B cell (primary cell): ENCODE measurements at regions not wholly inside any gene's neighbourhood (a gene's known extent, or its start where the extent isn't known, plus 50 kb on each side); places are given as distances from the start of the nearest gene placed in this dataset.

Experiments
- ATAC-seq: fragments of 200-7000 bp; cut with Tn5 transposase; one replicate; pipeline ENCODE4 v1.10.0; 2021; ENCODE audit warnings: low read depth, mild to moderate bottlenecking, moderate number of reproducible peaks, moderate library complexity
- CTCF ChIA-PET: fragments of 350-600 bp; sonication (Branson Sonifier 250); formaldehyde crosslinking; loops from one replicate; lab custom pipeline; 2021; ENCODE audit warnings: antibody characterized with exemption, inconsistent platforms; lab: Charles Lee
- POLR2A ChIA-PET: fragments of 350-600 bp; sonication (Branson Sonifier 250); formaldehyde crosslinking; loops from one replicate; lab custom pipeline; 2021; ENCODE audit warnings: antibody characterized with exemption; lab: Charles Lee
- DNase-seq: peaks from one replicate; pipeline ENCODE4 v3.0.0; 2013
- H2AFZ ChIP-seq: 2 replicates; pipeline ENCODE4 v1.6.1; 2012; ENCODE audit warnings: mild to moderate bottlenecking, low read depth, low read length; ENCODE audit not compliant: insufficient read depth, poor library complexity, severe bottlenecking
- H3K27ac ChIP-seq, 2 donors: 1 replicate in 1 of 2; 2 replicates in 1 of 2; pipeline ENCODE4 v1.5.1; 2012 to 2013; ENCODE audit warnings: low read length in 2 of 2, mild to moderate bottlenecking in 2 of 2, moderate library complexity in 1 of 2
- H3K27me3 ChIP-seq, 4 experiments: fragments of 200-600 bp in 1 of 4; sonication (generic) in 1 of 4; replicated peaks in 1 of 4; 1 replicate in 2 of 4; 2 replicates in 2 of 4; pipeline versions ENCODE4 v1.6.1 to v1.7.0; 2013 to 2016; ENCODE audit warnings: low read length in 3 of 4, mild to moderate bottlenecking in 2 of 4, mixed read lengths in 1 of 4, moderate library complexity in 1 of 4; ENCODE audit not compliant: insufficient read depth in 4 of 4, control insufficient read depth in 3 of 4; ENCODE audit errors: control extremely low read depth in 1 of 4
- H3K36me3 ChIP-seq, 2 experiments: replicated peaks in 1 of 2; 1 replicate in 1 of 2; 2 replicates in 1 of 2; pipeline versions ENCODE4 v1.6.1 to v1.7.1; 2013; ENCODE audit warnings: low read length in 1 of 2; ENCODE audit not compliant: insufficient read depth in 2 of 2, control insufficient read depth in 1 of 2; ENCODE audit errors: control extremely low read depth in 1 of 2, extremely low read depth in 1 of 2
- H3K4me1 ChIP-seq, 2 donors: fragments of 200-600 bp in 1 of 2; sonication (generic) in 1 of 2; 1 replicate in 1 of 2; 2 replicates in 1 of 2; pipeline versions ENCODE4 v1.5.1 to v1.6.1; 2013 to 2017; ENCODE audit warnings: low read length in 2 of 2; ENCODE audit not compliant: control insufficient read depth in 2 of 2, insufficient read depth in 2 of 2
- H3K4me2 ChIP-seq: replicated peaks from 2 replicates; pipeline ENCODE3; 2012; ENCODE audit warnings: mild to moderate bottlenecking, low read depth, low read length; ENCODE audit not compliant: poor library complexity, severe bottlenecking
- H3K4me3 ChIP-seq, 5 experiments: fragments of 200-600 bp in 1 of 5; sonication (generic) in 1 of 5; 1 replicate in 3 of 5; 2 replicates in 2 of 5; pipeline versions ENCODE4 v1.5.1 to v1.7.0; 2011 to 2016; ENCODE audit warnings: low read length in 4 of 5, mild to moderate bottlenecking in 4 of 5, low read depth in 2 of 5, control low read depth in 1 of 5, moderate library complexity in 1 of 5; ENCODE audit not compliant: insufficient read depth in 1 of 5; ENCODE audit errors: control extremely low read depth in 1 of 5, extremely low read depth in 1 of 5
- H3K79me2 ChIP-seq: fragments of 200-600 bp; sonication (generic); one replicate; pipeline ENCODE4 v1.6.0; 2016; ENCODE audit warnings: low read length; ENCODE audit not compliant: control insufficient read depth, insufficient read depth
- H3K9ac ChIP-seq: fragments of 200-600 bp; sonication (generic); 2 replicates; pipeline ENCODE4 v1.6.1; 2017; ENCODE audit warnings: mild to moderate bottlenecking, low read length, moderate library complexity
- H3K9me3 ChIP-seq, 3 donors: one replicate each; pipeline versions ENCODE4 v1.6.1 to v1.7.1; 2013; ENCODE audit warnings: low read length in 2 of 3; ENCODE audit not compliant: control insufficient read depth in 2 of 3, insufficient read depth in 1 of 3; ENCODE audit errors: control extremely low read depth in 1 of 3
- H4K20me1 ChIP-seq: 2 replicates; pipeline ENCODE4 v1.6.0; 2012; ENCODE audit warnings: mild to moderate bottlenecking, low read length; ENCODE audit not compliant: insufficient read depth, control insufficient read depth, poor library complexity, severe bottlenecking
- H3K27ac Mint-ChIP-seq: one replicate; pipeline ENCODE4 v1.8.0; 2021; ENCODE audit warnings: mixed read lengths
- H3K27me3 Mint-ChIP-seq: one replicate; pipeline ENCODE4 v1.8.0; 2021; ENCODE audit warnings: mixed read lengths
- H3K4me1 Mint-ChIP-seq: one replicate; pipeline ENCODE4 v1.8.0; 2021; ENCODE audit warnings: mixed read lengths
- H3K4me3 Mint-ChIP-seq: one replicate; pipeline ENCODE4 v1.8.0; 2021; ENCODE audit warnings: mixed read lengths
- H3K9me3 Mint-ChIP-seq: one replicate; pipeline ENCODE4 v1.8.0; 2022; ENCODE audit warnings: mixed read lengths; ENCODE audit not compliant: insufficient read depth
- EZH2 ChIP-seq: IDR thresholded peaks from 2 replicates; pipeline ENCODE4 v1.6.1; 2012; ENCODE audit warnings: borderline replicate concordance, low read depth, mild to moderate bottlenecking, moderate library complexity, low read length; ENCODE audit not compliant: insufficient read depth, poor library complexity, severe bottlenecking
- WGBS: methylation state at CpG from one replicate; pipeline ENCODE4 v1.1.5; 2013; ENCODE audit warnings: missing lambda C conversion rate; ENCODE audit not compliant: insufficient coverage; 5-methylcytosine and 5-hydroxymethylcytosine counted together
- intact Hi-C: fragments of 100-400 bp; cut with micrococcal nuclease; formaldehyde crosslinking; loops from one replicate; pipeline ENCODE4 v1.10.0; 2022
- TF ChIP-seq, protein P1 (sequence below): fragments of 200-600 bp; IDR thresholded peaks from one replicate; pipeline ENCODE4 v1.8.0; 2022; ENCODE audit warnings: antibody characterized with exemption, mild to moderate bottlenecking

DNA sequence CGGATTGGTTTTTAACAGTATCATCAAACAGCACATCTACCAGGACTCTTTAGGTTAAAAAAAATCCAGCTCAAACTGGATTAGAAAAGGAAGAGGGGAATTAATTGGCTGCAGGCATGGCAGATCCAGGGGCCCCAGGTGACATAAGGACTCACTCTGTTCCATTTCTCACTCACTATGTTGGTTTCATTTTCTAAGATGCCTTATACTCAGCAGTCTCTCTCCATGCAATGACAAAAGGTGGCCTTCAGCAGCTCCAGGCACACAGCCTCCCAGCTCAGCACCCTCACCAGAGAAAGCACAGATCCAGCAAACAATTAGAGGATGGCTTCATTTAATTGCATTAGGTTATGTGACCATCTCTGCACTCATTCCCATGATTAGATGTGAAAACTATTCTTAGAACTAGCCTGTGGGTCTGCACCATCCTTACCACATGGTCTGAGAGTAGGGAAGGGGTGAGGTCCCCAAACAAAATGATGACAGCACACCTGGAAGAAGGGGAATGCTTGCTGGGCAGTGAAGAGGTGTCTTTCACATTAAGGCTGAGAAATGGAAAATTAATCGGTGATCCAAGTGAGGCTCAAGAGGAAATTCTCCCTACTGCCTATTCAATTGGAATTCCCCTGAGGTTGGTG is 243.1 kb downstream of the CDH26 start:
- H3K9me3 ChIP-seq: peaks cover 0 to 8% (median under 1%) of the 10 kb centered on the region in 3 donors
- no peak for ATAC-seq

DNA sequence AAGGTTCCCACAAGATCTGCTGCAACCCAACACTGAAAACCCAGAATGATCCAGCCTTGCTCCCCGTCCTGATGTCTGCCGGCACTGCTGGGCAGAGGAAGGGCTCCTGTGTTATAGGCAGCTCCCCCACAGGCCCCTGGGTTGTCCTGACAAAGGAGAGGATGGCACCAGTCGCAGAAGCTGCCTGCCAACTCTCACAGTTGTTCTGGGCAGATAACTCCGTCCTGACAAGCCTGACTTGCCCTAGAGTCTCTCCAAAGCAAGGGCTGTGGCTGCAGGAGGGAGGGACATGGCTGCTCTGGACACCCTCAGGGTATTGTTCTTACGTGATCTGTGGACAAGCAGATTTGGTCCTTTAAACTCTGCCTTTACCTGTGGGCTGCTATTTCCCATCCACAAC is 243.8 kb downstream of the CDH26 start:
- Histone ChIP-seq H3K4me3 (no peak overlapping the region), H3K9me3 (peaks cover 0 to 8% (median 0%) of the 10 kb centered on the region in 3 donors), H3K9ac (no peak overlapping the region), H3K4me2 (no peak overlapping the region), H3K4me1 (no peaks in the 10 kb centered on the region), H3K27ac (no peak overlapping the region), H3K27me3 (no peaks in the 10 kb centered on the region), H3K36me3 (no peaks in the 10 kb centered on the region), H3K79me2 (no peaks in the 10 kb centered on the region), H2AFZ (no peak overlapping the region), H4K20me1 (no peaks in the 10 kb centered on the region)
- ChIA-PET CTCF (interaction anchor here (1.1 kb wide), 1 partner anchor 9 kb away, joined by 6 read pairs; no protein-coding TSS in a partner anchor), POLR2A (no interaction called here)
- no peak for DNase-seq
- TF ChIP-seq, protein P1, sequence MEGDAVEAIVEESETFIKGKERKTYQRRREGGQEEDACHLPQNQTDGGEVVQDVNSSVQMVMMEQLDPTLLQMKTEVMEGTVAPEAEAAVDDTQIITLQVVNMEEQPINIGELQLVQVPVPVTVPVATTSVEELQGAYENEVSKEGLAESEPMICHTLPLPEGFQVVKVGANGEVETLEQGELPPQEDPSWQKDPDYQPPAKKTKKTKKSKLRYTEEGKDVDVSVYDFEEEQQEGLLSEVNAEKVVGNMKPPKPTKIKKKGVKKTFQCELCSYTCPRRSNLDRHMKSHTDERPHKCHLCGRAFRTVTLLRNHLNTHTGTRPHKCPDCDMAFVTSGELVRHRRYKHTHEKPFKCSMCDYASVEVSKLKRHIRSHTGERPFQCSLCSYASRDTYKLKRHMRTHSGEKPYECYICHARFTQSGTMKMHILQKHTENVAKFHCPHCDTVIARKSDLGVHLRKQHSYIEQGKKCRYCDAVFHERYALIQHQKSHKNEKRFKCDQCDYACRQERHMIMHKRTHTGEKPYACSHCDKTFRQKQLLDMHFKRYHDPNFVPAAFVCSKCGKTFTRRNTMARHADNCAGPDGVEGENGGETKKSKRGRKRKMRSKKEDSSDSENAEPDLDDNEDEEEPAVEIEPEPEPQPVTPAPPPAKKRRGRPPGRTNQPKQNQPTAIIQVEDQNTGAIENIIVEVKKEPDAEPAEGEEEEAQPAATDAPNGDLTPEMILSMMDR: no peak
- TF ChIP-seq EZH2: no peak
- no peak for ATAC-seq
- Mint-ChIP-seq H3K4me3 (no peak overlapping the region), H3K27ac (no peak overlapping the region), H3K9me3 (peaks cover 5% of the 10 kb centered on the region), H3K4me1 (no peaks in the 10 kb centered on the region), H3K27me3 (peaks cover 4% of the 10 kb centered on the region)
- WGBS: 77% methylated on average over 4 of the region's 5 CpGs
- intact Hi-C loops: no loop called here

More for the DNA sequence above, 243.1 kb downstream of the CDH26 start:
- H3K4me3 ChIP-seq: no peak overlapping the region
- no peak overlapping the region for H3K27ac Mint-ChIP-seq
- no peak overlapping the region for H3K4me2 ChIP-seq
- H3K27me3 ChIP-seq: no peaks in the 10 kb centered on the region
- no peaks in the 10 kb centered on the region for H3K4me1 ChIP-seq
- ChIA-PET POLR2A (no interaction called here), CTCF (no interaction called here)
- TF ChIP-seq, protein P1: no peak
- TF ChIP-seq EZH2: no peak
- H3K27me3 Mint-ChIP-seq: peaks cover 4% of the 10 kb centered on the region
- no peak for DNase-seq
- H3K9ac ChIP-seq: no peak overlapping the region
- H2AFZ ChIP-seq: no peak overlapping the region
- H3K4me3 Mint-ChIP-seq: no peak overlapping the region
- intact Hi-C loops: no loop called here
- H3K27ac ChIP-seq: no peak overlapping the region
- H4K20me1 ChIP-seq: no peaks in the 10 kb centered on the region
- no CpG with 5 or more reads among the region's 2 CpGs for WGBS
- no peaks in the 10 kb centered on the region for H3K36me3 ChIP-seq
- H3K4me1 Mint-ChIP-seq: no peaks in the 10 kb centered on the region
- H3K9me3 Mint-ChIP-seq: peaks cover 5% of the 10 kb centered on the region
- no peaks in the 10 kb centered on the region for H3K79me2 ChIP-seq
